AG09309 (cell line): ENCODE measurements at regions not wholly inside any gene's neighbourhood (a gene's known extent, or its start where the extent isn't known, plus 50 kb on each side); places are given as distances from the start of the nearest gene placed in this dataset.
"Not testable (repeated sequence)": the region's sequence is repeated elsewhere in the genome, so short reads cannot be mapped to it uniquely, and the experiment has no call there.

Experiments
- DNase-seq: peaks from one replicate; pipeline ENCODE4 v3.0.0-alpha.2; 2010; ENCODE audit warnings: low read depth
- H3K4me3 ChIP-seq: 2 replicates; pipeline ENCODE4 v1.5.1; 2011; ENCODE audit warnings: mild to moderate bottlenecking, low read depth, low read length, moderate library complexity; ENCODE audit not compliant: control insufficient read depth
- CTCF ChIP-seq: IDR thresholded peaks from 2 replicates; pipeline ENCODE4 v1.5.1; 2011; ENCODE audit warnings: mild to moderate bottlenecking, low read depth, low read length, inconsistent platforms; ENCODE audit not compliant: insufficient read depth, control insufficient read depth; ENCODE audit errors: missing control alignments

DNA sequence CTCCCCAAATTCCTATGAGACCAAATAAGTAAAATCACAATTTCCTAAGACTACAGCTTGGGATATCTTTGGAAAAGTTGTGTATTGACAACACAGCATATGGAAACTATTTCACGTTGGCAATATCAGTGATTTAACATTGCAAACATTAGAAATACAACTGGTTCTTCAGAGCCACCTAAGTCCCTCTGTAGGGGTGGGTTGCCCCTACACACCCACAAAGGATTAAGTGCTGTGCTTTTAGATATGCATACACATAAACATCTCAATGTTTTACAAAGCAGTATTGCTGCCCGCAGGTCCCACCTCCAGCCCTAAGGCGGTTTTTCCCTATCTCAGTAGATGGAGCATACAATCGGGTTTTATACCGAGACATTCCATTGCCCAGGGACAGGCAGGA, 66.0 kb upstream of the DEFB108B start:
- not testable (repeated sequence) for H3K4me3 ChIP-seq, DNase-seq

DNA sequence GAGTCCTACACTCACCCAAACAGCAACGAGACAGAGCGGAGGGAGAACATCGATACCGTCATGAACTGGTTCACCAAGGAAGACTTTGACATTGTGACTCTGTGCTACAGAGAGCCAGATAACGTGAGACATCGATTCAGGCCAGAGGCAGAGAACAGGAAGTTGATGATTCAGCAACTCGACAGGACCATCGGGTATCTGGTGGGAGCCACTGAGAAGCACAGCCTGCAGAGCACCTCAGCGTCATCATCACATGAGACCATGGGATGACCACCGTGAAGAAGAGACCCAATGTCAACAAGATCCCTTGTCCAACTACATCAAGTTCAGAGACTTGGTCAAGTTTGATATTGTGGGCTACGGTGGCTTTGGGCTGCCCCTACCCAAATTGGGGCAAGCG, 60.8 kb upstream of the DEFB108B start:
- DNase-seq, H3K4me3 ChIP-seq: not testable (repeated sequence)

- H3K4me3 ChIP-seq = no peak overlapping the region
- no peak for DNase-seq
- no peak for TF ChIP-seq CTCF
Observed at GRCh38 chr11:71774603-71775222, 58.3 kb upstream of the DEFB108B start.

DNA sequence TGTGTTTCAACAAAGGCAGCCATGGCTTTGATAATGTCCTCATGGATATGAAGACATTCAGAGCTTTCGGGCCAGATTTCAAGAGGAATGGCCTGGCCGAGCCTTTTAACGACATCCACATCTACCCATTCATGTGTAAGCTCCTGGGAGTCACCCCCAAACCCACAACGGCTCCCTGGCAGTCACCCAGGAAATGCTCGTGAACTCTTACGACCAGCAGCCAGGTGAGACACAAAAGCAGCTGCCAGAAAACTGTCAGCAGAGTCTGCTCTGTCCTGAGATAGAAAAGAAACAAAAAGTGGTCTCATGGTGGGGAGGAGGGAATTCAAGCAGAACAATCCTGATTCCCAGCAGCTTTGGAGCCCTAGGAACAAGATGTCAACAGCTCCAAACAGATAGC, 52.9 kb upstream of the DEFB108B start:
- DNase-seq, H3K4me3 ChIP-seq: not testable (repeated sequence)

DNA sequence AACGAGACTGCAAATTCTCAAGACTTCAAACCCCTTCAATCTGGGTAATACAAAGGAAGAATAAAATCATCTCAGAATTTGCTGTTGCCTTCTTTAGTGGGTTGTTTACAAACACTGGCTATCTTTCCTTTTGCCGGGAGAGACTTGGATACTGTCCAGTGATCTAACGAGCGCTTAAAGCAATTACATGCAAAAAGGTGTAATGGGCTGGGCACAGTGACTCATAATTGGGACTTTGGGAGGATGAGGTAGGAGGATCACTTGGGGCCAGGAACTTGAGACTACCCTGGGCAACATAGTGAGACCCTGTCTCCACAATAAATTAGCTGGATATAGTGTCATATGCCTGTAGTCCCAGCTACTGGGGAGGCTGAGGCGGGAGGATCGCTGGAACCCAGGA, 52.2 kb upstream of the DEFB108B start:
- not testable (repeated sequence) for H3K4me3 ChIP-seq, DNase-seq

DNA sequence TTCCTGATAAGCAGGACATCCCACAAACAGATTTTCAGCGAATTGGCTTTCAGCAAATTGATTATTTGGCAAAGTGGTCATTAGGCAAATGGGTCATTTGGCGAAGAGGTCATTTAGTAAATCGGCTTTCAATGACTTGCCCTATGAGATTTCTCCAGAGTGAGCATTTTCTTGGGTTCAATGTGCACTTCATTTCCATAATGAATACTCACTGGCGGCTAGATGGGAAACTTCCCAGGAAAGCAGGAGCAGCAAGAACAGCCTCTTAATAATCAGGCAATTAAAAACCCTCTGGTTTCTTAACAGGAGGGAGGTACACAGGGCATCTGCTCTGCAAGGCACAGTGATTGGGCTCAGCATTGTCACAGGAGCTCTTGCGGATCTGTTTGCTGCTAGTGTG, 51.5 kb upstream of the DEFB108B start:
- not testable (repeated sequence) for H3K4me3 ChIP-seq, DNase-seq

GRCh38 chr11:71782229-71782861, 50.7 kb upstream of the DEFB108B start:
- not testable (repeated sequence) for DNase-seq, H3K4me3 ChIP-seq

DNA sequence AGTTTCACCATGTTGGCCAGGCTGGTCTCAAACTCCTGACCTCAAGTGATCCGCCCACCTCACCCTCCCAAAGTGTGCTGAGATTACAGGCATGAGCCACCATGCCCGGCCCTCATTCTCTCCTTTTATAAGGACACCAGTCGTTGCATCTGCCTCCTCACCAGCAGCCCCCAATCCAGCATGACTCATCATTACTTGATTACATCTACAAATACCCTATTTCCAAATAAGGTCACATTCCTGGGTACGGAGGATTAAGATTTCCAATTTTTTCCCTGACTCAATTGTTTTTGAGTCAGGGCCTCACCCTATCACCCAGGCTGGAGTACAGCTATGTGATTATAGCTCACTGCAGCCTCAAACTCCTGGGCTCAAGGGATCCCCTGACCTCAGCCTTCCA, 49.8 kb upstream of the DEFB108B start:
- DNase-seq, H3K4me3 ChIP-seq: not testable (repeated sequence)
